DMS 273 (cell line): ENCODE measurements at regions not wholly inside any gene's neighbourhood (a gene's known extent, or its start where the extent isn't known, plus 50 kb on each side); places are given as distances from the start of the nearest gene placed in this dataset.
A peak's percentile ranks its signal among the peaks of the same experiment; 100 is the strongest.
"Not testable (repeated sequence)": the region's sequence is repeated elsewhere in the genome, so short reads cannot be mapped to it uniquely, and the experiment has no call there.

Experiments
- DNase-seq: peaks from one replicate; lab custom pipeline; 2025; ENCODE audit not compliant: unreplicated experiment; lab: John Stamatoyannopoulos, UW

DNA sequence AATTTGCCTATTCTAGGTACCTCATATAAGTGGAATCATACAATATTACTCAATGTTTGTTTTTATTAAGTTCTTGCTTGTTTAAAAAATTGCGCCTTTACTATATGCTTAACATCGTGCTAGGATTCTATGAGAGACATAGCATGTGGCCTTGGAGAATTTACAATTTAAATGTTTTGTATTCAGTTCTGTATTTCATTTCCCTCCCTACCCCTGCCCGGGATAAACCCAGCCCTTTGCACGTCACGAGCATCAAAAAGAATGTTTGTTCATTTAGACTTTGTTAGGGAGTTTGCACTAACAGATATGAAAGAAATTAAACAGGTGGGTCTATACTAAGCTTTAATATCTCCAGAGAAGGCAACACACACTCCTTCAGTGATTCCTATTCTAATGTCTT, 75.7 kb downstream of the C18orf54 start:
- no peak for DNase-seq

DNA sequence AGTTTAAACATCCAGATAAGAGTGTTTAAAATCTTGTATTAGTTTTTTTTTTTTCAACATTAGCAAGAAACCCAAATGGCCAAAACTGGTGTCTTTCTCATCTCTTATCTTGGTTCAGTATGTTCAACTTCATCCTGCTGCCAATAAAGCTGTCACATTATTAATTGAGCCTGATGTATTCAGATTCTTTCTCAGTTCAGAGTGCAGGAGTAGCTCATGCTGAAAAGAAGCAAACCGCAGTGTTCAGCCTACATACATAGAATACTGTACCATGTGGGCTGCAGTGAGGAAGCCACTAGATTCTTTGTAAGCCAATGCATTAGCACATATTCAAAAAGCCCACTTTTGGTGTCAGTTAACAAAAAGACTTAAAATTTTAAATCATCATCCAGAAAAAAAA, 76.2 kb downstream of the C18orf54 start:
- DNase-seq, result no peak

DNA sequence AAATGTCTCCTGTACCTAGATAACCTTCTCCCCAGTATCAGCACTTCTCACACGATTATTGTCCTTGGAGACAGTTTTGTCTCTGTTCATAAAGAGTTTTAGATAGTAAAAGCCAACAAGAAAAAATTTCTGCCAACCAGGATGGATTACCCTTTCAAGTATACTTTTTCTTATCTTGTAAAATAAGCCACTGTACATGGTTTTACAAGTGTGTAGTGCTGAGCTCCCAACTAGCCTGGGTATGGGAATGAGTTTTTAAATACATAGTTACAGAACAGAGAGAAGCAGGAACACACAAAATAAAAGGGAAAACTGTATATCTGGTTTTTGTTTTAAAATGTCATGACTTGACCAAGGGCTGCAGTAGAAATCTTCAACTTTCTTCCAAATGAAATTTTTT, 76.7 kb downstream of the C18orf54 start:
- no peak for DNase-seq

DNA sequence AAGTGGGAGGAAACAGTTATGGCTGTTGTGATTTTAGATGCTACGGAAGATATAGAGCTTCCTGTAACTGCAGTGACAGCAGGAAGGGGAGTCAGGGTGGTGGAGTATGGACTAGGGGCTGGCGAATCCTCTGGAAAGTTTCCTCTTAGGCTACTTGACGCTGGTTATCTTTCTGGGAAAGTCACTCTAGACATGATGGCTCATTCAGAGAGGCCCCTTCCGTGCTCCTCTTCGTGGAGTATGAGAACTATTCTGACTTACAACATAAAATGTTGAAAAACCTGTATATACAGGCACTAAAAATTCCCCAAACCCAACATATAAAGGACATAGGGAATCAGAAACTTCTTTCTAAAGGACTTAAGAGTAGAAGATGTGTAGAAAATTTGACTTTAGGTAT, 78.8 kb downstream of the C18orf54 start:
- no peak for DNase-seq

DNA sequence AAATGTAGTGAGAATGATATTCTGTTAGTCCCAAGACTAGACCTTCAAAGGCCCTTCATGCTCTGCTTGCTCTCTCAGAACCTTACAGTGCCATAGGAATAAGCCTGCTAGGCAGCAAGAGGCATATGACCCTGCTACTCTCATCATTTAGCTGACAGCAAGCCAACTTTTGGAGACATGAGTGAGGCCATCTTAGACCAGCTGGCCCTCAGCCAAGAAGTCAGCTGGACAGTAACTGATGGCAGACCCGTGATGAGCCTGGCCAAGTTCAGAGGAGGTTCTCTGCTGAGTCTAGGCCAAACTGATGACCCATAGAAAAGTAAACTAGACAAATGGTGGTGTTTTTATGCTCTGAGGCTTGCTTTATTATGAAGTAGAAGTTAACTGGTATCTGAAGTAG, 82.6 kb downstream of the C18orf54 start:
- DNase-seq, result peak; percentile 4

DNA sequence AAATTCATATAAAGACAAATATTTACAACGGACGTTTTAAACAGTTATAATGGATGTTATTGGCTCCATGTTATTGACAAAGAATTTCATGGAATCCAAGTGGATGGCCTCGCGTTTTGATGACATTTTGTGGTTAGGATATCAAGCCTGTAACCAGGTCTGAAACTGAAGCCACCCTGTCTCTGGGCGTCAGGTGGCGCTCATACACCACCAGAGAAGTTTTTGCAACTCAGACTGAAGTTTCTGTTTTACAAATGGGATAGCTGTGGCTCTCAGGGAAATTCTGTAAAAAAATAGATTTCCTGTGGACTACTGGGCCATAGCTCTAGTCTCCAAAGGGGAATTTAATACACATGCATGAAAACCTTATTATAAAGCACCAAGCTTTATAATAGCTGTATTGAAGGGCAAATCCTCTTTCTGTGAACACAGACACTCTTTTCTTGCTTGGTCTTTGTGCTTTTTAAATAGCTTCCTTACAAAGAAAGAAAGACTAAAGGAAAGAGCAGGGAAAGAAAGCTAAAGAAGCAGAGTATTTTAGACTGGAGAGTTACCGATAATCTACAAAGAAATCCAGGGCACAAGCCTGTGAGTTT, 86.7 kb downstream of the C18orf54 start:
- DNase-seq, result peak; percentile 65

DNA sequence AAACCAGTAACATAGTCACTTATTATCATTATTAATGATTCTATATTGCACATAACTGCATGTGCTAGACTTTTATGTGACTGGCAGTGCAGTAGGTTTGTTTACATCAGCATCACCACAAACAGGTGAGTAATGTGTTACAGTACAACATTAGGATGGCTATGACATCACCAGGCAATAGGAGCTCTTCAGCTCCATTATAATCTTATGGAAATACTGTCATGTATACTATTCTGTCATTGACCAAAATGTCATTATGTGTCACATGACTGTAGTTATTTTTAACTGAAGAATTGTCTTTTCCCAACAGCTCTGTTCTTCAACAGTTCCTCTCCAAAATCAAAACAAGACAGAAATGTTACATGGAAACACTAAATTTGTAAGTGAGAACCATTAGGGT, 96.3 kb downstream of the C18orf54 start:
- DNase-seq, result no peak

DNA sequence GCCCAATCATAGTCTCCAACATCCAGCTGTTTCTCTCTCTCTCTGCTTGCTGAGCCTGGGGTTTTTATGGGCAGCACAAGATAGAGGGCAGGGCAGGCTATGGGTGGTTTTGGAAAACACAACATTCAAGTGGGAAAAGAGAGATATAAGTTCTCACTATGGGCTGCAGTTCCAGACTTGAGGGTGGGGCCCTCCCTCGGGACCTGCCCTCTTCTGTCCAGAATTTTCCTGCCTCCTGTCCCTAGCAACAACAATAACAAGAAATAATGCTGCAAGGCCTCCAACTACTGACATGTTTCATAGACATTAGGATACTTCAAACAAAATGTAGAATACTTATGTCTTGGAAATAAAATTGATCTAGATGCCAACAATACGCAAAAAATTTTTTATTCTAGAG, 107.8 kb downstream of the C18orf54 start:
- DNase-seq, result no peak

DNA sequence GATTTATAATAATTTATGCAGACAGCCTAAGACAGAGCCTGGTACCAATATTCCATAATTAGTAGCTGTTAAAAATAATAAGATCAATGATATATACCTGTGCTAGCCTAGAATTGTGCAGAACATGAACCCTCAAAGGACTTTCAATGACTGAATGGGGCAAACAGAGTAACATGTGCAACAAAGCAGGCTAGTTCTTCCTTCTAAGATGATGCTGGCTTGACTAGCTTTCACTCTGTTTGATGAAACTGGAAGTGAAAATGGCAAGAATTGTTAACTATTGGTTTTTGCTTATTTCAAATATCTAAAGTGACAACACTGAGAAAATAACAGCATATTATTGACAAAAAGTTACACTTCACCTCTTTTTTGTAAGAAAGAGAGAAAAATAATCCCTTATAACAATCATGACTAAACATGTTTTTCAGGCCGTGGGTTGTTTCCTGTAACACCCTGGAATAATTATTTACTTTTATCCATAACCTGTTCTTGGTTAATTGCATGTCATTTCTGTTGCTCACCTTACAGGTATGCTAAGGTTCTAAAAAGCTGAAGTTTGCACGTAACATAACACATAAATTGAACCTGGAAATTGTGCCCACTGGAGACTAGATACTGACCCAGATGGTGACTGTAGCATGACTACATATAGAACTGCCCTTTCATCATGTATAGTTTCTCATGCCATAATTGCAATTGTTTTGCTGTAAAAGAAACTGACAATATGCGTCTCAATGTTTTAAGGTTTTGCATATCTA, 108.7 kb downstream of the C18orf54 start:
- no peak for DNase-seq

DNA sequence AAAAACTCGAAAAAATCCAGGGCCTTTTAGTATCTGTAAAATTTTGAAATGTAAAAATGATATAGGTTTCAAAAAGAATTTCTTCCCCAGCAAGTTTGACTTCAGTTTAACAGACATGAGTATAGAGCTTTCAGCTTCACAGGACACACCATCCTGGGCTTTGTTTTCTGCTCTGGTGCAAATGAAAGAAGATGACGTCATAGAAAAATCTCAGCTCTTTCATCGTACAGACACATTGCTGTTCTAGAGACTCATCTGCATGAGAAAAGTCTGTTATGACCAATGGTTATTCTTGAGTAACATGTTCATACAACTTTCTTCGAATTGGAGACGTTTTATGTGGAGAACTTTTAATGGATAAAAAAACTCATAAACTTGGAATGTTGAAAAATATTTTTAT, 111.7 kb upstream of the DYNAP start:
- DNase-seq, result no peak

DNA sequence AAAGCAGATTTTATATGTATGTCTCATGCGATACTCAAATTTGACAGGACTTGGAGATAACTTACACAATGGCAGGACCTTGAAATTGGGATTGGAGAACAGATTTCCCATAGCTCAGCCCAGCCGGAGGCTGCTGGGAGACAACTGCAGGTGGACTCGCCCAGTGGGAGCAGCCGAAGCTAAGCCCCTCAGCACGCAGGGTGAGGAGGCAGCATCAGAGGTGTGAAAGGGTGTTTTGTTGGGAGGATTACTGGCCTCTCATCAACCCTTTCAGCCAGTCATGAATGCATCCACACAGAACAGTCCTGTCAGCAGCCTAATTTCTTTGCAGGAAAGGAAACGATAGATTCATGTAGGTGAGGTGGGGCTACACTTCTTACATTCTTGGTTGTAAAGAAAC, 110.4 kb upstream of the DYNAP start:
- DNase-seq, result no peak

DNA sequence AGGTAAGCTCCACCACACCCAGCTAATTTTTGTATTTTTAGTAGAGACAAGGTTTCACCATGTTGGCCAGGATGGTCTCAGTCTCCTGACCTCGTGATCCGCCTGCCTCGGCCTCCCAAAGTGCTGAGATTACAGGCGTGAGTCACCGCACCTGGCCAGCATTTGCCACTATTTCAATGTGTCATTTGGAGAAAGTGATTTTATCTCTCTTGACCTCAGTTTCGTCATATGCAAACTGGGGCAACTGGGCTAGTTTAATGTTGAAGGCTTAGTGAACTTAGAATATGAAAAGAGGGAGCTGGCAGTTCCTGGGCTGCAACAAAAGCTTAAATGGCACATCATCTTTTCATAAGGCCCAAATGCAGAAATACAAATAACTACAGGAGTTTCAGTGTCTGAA, 88.6 kb upstream of the DYNAP start:
- not testable (repeated sequence) for DNase-seq

DNA sequence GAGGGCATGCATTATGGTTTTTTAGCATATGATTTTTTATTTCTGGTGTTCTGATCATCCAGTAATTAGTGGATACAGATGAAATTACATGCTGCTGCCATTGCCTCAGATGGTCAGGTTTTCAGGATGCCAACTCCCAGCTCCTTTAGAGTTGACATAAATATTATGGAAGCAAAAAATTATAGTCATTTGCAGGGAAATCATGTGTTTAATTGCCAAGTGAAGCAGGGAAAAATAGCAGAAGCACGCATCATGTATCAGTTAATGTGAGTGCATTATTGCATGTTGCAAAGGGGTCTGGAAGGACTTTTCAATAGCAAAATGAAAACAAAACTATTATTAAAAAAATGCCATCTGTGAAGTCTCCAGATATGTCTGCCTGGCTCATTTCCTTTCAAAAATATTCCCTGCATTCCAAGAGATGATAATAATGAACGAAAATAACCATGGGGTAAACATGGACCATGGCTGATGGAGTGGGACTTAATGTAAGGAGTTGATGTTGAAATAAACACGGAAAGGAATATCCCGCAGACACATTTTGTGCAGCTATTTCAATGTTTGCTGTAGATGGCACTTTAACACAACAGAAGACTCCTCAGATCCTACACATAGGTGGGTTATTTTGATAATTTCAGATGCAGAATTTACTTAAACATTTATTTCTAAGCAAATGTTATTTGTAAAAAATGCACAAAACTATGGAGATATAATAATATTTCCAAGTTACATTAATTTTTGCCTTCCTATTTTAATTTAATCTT, 87.7 kb upstream of the DYNAP start:
- no peak for DNase-seq

DNA sequence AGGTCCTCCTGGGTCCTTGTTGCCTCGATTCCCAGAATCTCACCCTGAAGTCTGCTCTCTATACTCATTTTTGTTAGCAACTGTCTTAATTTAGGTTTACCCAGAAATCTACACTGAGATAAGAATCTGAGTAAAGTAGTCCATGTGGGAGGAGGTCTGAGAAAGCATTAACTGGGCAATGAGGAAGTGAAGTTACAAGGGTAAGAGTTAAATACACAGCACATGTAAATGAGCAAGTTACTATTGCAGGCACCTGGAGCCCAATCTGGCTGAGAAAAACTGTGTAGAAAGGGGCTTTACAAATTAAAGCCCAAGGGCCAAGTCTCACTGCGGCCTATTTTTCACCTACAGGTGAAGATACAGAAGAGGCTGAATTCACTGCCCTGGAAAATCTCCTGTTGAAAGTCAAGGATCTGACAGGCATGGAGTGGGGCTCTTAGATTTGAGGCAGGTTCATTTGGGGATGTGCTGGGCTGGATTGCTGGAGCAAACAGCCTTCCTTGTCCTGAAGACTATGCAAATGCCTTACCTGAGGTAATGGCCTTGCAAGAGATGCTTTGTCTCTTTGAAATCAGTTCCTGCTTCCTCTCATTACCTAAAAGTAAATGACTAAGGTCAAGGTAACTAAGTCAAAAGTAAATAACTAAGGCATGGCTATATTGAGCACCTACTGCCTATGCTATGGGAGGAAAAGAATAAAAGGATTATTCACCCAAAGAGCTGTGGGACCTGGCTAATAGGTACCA, 84.4 kb upstream of the DYNAP start:
- no peak for DNase-seq

DNA sequence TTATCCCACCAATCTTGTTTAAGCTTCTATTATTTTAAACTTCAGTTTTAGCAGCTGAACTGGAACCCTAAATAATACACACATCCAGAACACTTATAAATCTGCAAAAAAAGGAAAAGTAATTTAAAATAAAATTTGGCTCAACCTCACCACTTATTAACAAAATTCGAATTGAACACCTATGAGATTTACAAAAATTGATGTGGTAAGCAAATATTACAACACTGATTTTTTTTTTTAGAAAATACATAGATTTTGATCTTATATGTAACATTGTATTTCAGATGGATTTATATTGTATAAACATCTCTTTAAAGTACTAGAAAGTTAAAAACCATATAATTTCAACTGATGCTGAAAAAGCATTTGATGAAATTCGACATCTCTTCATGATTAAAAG, 81.3 kb upstream of the DYNAP start:
- no peak for DNase-seq

DNA sequence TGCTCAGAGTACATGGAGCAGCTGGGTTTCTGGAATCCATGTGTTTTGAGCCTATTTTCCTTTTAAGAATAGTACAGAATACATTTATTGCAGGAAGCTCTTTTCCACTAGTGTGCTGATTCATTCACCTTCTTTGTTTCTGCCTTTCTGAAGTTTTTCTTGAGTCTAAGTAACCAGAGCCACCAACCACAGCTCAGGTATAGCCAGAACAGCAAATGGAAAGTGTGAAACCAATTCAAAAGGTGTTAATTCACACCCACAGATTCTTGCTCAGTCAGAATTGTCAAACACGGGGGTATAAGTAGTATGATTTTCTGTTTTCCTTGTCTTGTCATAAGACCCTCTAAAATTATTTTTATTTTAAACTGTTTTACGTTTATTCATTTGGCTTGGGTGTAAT, 75.9 kb upstream of the DYNAP start:
- DNase-seq, result no peak

DNA sequence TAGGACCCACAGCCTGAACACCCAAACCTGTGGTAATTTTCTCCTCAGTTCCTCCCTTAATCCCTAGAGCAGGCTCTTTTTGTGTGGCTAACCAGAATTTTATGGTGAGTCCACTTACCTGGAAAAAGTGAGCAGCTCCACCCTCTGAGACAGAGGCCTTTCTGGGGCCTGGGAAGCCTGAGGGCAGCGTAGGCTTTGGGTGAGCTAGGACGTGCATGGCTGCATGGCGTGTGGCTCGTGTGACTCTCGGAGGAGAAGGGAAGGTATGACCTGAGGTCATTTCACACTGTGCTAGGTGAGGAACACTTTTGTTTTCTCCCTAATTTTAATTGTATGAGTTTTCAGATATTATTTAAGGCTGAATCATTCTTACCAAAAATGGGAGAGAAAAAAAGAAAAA, 73.5 kb upstream of the DYNAP start:
- no peak for DNase-seq

DNA sequence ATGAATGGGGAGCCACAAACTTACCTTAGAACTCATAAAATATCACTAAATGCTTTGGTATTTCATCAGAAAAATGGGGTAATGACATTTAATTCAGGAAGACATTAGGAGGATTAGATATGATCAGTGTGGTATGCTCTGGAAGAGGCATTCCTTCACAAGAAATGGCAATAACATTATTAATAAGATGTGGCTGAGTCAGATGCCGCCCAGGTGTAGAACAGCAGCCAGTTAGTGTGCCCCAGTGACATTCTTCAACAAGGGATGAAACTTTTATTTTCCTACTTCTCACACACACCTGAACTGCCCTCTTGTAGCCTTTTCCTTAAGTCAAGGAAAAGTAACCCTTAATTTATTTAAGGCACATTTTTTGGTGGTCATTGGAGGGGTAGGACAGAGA, 69.2 kb upstream of the DYNAP start:
- no peak for DNase-seq

DNA sequence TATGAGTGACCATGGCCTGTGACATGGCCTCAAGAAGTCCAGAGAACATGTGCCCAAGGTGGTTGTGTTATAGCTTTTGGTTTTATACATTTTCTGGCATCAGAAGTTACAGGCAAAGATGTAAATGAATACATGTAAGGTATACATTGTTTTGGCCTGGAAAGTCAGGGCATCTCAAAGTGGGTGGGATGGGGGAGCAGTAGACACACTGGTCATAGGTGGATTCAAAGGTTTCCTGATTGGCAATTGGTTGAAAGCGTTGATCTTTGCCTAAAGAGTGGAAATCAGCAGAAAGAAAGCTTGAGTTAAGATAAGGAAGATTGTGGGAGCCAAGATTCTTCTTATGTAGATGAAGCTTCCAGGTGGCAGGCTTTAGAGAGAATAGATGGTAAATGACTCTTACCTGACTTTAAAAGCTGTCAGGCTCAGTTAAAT, 62.1 kb upstream of the DYNAP start:
- DNase-seq, result no peak

DNA sequence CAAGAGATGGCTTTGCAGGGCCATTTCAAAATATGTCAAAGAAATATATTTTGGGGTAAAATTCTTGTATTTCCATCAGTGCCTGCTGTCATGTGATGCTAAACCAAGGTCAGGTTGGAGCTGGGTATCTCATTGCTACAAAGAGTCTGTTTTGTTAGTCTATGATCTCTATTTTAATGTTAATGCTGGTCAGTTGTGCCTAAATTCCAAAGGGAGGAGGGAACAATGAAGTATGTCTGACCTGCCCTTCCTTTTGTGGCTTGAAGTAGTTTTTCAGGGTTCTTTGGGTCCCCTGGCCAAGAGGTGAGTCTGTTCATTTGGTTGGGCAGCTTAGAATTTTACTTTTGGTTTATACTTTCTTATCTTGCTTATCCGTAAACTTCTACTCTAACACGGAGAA, 61.6 kb upstream of the DYNAP start:
- DNase-seq, result no peak

DNA sequence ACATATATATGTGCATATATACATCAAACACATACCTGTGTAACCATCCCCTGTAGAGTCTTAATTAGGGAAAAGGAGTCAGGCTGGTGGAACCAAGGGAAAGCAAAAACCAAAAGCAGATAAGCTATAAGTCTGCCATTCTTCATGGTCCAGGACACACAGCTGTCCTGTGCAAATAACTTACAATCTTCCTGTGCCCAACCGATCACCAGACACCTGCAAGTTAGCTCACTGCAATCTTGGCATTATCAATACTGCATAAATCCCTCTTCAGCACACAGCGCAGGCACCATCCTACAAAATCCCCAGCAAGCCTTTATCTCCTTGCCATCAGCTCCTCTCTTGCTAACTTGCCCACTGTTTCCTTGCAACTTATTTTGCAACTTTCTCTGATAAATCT, 60.8 kb upstream of the DYNAP start:
- DNase-seq, result no peak
